ENCODE measurements at regions not wholly inside any gene's neighbourhood (a gene's known extent, or its start where the extent isn't known, plus 50 kb on each side); places are given as distances from the start of the nearest gene placed in this dataset.
A peak's percentile ranks its signal among the peaks of the same experiment; 100 is the strongest.

GRCh38 chr3:174614036-174614435 lies 245.1 kb upstream of the NAALADL2 start:
- DNase-seq (ENCODE audit: low read depth) = no peak
- no peak for TF ChIP-seq CTCF (conservative IDR thresholded peaks at IDR 0.05; ENCODE audit: control insufficient read depth, insufficient read depth, low read depth, low read length)
- no peak overlapping the region for H3K4me3 ChIP-seq (ENCODE audit: control insufficient read depth, low read depth, low read length)

GRCh38 chr3:174618368-174619080 lies 240.6 kb upstream of the NAALADL2 start:
- H3K4me3 ChIP-seq (ENCODE audit: control insufficient read depth, low read depth, low read length) = no peak overlapping the region
- DNase-seq (ENCODE audit: low read depth) = no peak
- TF ChIP-seq CTCF (conservative IDR thresholded peaks at IDR 0.05; ENCODE audit: control insufficient read depth, insufficient read depth, low read depth, low read length) = no peak

- TF ChIP-seq CTCF (conservative IDR thresholded peaks at IDR 0.05; ENCODE audit: control insufficient read depth, insufficient read depth, low read depth, low read length) = no peak
Measured at GRCh38 chr3:174619239-174619638, 239.9 kb upstream of the NAALADL2 start.

GRCh38 chr3:174620138-174620537 lies 239.0 kb upstream of the NAALADL2 start:
- peak; percentile 47 for TF ChIP-seq CTCF (conservative IDR thresholded peaks at IDR 0.05; ENCODE audit: control insufficient read depth, insufficient read depth, low read depth, low read length)
- H3K4me3 ChIP-seq (ENCODE audit: control insufficient read depth, low read depth, low read length) = no peak overlapping the region
- peak; percentile 54 for DNase-seq (ENCODE audit: low read depth)

More at GRCh38 chr3:174619239-174619638, 239.9 kb upstream of the NAALADL2 start:
- DNase-seq (ENCODE audit: low read depth) = no peak
- H3K4me3 ChIP-seq (ENCODE audit: control insufficient read depth, low read depth, low read length) = no peak overlapping the region

- H3K4me3 ChIP-seq (ENCODE audit: control insufficient read depth, low read depth, low read length) = no peak overlapping the region
- DNase-seq (ENCODE audit: low read depth) = no peak
- TF ChIP-seq CTCF (conservative IDR thresholded peaks at IDR 0.05; ENCODE audit: control insufficient read depth, insufficient read depth, low read depth, low read length) = no peak
Measured at GRCh38 chr3:174620855-174621472, 238.2 kb upstream of the NAALADL2 start.

- TF ChIP-seq CTCF (conservative IDR thresholded peaks at IDR 0.05; ENCODE audit: control insufficient read depth, insufficient read depth, low read depth, low read length) = no peak
- DNase-seq (ENCODE audit: low read depth) = no peak
- no peak overlapping the region for H3K4me3 ChIP-seq (ENCODE audit: control insufficient read depth, low read depth, low read length)
Measured at GRCh38 chr3:174633342-174633741, 225.8 kb upstream of the NAALADL2 start.
